ENCODE measurements at regions not wholly inside any gene's neighbourhood (a gene's known extent, or its start where the extent isn't known, plus 50 kb on each side); places are given as distances from the start of the nearest gene placed in this dataset.

DNA sequence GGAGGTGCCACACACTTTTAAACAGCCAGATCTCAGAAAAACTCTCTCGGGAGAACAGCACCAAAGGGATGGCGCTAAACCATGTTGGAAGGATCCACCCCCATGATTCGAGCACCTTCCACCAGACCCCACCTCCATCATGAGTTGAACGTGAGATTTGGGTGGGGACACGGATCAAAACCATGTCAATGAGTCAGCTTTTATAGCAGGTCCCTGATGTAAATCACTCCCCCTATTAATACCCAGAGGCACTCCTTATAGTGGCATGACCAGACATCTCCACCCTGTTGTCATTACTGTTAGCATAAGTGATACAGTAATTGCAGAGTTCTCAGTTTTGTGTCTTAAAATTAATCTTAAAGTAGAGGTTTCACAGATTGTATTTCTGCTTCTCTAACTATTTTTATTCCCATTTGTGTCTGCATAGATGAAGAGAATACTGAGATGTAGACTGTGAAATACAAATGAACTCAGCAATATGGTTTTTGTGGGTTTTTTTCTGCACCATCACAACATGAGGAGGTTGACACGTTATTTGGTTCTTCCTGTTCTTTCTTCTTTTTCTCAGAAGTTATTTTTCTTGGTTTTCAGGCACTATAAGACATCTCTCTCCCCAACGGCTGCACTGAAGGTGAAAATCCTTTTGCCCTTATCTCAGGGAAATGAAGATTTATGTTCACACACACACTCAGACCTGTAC is 218.2 kb downstream of the ARL4C start:
- no peak for DNase-seq (ENCODE audit: low read depth in 2 of 2)

DNA sequence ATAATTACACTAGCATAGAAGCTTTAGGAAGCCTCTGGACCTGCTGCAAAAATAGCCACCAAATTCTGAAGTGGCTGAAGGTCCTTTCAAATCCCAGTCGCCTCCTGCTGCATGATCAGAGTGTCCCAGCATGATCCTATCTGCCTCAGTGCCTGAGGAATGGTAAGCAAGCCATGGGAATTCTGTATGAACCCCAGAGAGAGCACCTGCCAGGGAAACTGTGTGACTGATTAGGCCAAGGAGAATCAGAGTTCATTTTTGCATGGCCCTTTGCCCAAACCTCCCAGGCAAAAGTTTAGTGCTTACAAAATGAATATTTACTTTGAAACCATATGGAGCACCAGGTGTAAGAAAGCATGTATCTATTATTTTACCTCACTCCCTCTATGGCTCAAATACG is 221.4 kb downstream of the ARL4C start:
- no peak for DNase-seq (ENCODE audit: low read depth in 2 of 2)

DNA sequence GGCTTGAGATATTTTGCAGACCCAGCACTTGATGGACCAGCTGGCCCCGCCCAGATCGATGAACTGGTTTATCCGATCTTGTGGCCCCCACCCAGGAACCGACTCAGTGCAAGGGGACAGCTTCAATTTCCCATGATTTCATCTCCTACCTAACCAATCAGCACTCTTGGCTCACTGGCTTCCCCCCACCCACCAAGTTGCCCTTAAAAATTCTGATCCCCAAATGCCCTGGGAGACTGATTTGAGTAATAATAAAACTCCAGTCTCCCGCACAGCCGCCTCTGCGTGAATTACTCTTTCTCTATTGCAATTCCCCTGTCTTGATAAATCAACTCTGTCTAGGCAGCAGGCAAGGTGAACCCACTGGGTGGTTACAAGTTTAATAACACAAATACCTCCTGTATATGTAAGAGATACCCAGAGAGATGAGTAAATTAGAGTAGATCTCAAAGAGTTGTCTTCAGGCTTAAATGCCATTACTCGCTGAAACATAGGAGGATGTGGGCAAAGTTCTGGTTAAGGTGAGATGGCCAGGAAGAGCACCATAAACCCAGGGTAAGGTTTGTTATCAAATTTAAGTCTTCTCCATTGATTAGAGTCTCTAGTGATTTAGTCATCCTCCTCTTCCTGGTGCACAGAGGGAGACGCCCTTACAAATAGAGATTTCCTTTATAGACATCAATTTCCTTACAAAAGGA is 222.8 kb downstream of the ARL4C start:
- no peak for DNase-seq (ENCODE audit: low read depth in 2 of 2)

DNA sequence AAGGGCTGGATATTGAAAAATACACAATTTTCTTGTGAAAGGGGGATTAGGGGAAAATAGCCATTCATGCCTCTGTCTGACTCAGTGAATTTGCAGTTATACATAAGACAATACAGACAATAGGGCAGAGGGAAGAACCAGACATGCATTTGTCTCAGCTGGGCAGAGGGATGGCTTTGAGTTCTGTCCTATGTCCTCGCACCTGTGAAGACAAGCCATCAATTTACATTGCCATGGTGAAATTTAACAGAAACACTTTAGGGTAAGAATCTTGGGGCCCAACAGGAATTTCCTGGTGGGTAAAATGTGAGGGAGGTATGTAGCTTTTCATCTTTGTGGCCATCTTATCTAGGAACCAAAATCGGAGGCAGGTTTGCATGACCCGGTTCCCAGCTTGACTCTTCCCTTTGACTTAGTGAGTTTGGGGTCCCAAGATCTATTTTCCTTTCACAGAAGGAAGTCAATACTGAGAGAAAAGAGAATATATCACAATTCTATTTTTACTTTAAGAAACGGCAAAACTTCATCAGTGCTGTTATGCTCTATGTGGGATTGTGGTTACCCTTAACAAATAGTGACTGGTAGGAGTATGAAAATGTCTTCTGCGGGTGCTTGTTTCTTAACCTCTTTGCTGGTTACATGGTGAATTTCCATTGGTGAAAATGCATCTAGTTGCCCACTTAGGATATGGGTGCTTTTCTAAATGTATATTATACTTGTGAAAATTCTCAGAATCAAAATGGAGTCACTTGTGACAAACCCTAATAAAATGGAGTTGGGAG is 221.8 kb downstream of the SPP2 start:
- no peak for DNase-seq (ENCODE audit: low read depth in 2 of 2)

DNA sequence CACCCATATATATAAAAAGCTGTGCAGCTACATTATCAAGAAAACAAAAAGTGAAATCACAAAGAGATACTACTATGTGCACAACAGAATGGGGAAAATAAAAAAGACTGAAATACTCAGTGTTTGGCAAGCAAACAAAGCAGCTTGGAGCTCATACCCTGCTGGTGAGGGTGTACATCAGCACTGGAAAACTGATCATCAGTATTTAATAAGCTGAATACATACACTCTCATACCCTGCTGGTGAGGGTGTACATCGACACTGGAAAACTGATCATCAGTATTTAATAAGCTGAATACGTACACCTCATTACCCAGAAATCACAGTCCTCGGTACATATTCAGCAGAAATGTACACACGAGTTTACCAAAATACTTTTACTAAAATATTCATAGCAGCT is 220.8 kb downstream of the SPP2 start:
- no peak for DNase-seq (ENCODE audit: low read depth in 2 of 2)

DNA sequence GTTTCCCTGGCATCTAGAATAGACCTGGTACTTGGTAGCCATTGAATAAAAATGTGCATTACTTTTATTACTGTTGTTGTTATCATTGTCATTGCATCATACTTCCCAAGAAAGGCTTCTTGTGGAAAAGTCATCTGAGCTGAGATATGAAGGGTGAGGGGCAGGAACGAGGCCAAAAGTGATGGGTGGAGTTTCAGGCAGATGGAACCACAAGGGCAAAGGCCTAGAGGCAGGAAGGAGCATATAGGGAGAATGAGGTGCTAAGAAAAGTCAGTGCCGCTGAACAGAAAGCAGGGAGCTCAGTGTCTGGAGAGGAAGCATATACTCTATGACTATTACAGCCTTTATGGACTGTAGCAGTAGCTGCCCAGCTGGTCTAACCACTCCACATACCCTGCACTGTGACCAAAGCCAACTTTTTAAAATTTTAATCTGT is 219.3 kb downstream of the SPP2 start:
- DNase-seq (ENCODE audit: low read depth in 2 of 2) = no peak

DNA sequence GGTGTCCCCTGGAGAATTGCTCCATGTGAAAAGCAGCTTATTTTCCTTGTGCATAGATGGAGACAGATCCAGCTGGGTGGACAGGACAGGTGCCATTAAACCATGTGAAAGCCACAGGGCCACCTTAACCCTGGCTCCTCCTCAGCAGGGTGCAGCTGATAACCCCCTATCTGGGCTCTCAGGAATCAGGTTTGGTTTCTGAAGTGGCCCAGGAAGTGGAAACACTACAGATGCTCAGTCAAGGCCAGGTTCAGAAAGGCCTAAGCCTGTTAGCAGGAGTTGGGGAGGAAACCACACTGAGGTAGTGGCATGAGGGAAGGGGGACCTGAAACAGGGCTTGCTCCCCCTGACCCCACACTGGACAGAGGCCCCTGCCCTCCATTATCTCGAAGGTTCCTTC is 217.0 kb downstream of the SPP2 start:
- DNase-seq (ENCODE audit: low read depth in 2 of 2) = no peak

DNA sequence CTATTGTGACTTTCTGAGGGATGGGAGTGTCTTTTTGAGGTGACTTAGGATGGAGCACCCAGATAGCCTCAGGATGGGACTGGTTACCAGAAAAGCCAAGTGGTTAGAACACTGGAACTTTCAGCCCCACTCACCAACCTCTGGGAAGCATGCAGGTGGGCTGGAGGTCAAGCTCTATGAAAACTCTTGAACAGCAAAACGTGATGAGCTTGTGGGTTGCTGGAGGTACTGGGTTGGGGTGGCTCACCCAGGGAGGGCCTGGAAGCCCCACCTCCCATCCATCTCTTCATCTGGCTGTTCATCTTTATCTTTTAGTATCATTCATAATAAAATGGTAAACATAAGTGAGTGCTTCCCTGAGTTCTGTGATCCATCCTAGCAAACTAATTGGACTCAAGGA is 216.4 kb downstream of the SPP2 start:
- DNase-seq (ENCODE audit: low read depth in 2 of 2) = no peak

DNA sequence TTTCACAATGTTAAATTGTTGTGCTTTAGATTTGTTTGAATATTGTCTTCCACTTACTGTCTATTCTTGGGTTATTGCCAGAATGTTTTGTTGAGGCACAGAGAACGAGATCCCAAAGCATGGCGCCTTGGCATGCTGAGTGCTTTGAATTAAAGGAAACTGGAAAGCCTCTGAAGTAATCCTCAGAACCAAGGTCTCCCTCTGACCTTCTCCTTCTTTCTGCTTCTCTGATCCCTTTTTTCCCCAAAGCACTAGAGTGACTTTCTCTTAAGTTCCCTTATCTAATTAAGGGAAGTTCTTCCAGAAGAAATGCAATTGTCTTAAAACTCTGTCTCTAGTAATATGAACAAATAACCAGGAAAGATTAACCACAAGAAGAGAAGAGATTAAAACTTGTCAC is 214.7 kb downstream of the SPP2 start:
- DNase-seq (ENCODE audit: low read depth in 2 of 2) = no peak

DNA sequence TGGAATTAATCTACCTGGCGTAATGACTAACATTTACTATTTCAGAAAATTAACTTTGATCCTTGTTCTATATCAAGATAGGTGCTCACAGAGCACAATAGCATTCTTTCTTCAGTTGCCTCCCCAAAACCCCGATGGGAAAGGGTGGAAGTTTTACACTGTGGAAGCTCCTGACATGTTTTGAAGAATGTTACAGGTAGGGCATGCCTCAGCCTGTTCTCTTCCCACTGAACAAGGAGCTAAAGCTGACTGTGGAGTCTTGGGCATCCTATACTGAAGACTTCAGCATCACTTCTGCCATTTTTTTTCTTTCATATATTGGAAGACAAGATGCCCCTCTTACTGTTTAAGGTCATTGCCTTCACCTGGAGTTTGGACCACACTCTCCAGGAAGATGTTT is 211.2 kb downstream of the SPP2 start:
- DNase-seq (ENCODE audit: low read depth in 2 of 2) = no peak

DNA sequence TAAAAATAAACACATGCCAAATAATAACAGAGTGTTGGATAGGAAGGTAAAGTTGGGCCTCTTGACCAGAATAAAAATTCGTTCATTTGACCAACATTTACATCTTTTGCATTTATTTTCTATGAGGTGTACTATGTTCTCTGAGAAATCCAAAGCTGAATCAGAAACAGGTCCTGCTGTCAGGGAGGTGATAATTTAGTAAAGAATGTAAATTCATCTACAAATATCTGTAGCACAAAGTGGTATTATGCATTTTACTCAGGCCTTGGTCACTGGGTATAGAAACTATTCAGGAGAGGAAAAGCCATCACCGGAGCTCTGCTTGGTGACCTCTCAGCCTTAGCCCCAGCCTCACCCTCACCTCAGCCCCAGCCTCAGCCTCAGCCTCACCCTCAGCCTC is 208.9 kb downstream of the SPP2 start:
- DNase-seq (ENCODE audit: low read depth in 2 of 2) = no peak

DNA sequence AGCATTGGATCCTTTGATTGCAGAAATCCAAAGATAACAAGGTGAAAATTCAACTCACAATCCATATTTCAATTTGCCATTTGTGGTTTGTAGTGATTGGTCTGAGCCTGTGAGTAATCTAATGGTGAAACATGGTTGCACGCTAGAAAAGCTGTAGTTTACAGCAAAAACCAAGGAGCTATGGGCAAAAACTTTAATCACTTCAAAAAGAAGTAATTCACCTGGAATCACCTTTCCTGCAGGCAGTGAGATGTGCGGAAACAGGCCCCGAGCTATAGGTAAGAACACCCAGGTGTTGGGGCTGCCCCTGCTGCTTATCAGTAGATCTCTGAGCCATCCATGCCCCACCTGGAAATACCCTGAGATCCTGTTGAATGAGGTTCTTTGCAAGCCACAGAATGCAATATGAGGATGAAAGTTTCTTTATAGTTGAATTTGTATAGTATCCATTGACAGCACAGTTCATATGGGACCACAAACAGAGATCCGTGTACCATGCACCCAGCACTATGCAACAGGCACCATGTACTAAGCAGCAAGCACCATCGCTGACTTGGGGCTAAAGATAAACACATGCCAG is 208.2 kb downstream of the SPP2 start:
- no peak for DNase-seq (ENCODE audit: low read depth in 2 of 2)

DNA sequence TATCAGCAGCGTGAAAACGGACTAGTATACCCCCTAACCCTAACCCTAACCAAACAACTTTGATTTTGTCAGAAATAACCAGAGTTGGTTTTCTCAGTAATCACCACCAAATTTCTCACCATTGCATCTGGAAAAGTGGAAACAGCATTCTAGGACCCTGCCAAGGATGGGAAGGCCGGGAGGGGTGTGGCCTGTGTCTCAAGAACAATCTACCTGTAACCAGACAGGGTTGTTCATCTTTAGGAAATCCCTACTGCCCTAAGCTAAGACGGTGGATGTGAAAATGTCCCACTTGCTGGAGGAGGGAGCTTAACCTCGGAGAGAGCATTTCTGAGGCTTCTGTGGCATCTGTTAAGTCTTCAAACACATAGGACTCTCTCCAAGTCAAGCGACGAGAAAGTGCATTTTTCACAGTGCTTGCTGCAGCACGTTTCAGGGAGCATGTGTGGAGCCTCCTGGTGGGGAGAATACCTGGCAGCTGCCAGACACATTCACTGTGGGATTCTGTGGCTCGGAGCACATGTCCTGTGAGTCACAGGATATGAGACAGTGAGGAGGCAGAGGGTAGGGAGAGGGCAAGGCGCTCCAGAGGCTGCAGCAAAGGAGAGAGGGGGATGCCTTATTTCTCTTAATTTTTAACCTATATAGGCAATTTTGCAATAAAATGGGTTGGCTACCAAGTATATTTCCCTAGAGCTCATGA is 207.5 kb downstream of the SPP2 start:
- no peak for DNase-seq (ENCODE audit: low read depth in 2 of 2)

DNA sequence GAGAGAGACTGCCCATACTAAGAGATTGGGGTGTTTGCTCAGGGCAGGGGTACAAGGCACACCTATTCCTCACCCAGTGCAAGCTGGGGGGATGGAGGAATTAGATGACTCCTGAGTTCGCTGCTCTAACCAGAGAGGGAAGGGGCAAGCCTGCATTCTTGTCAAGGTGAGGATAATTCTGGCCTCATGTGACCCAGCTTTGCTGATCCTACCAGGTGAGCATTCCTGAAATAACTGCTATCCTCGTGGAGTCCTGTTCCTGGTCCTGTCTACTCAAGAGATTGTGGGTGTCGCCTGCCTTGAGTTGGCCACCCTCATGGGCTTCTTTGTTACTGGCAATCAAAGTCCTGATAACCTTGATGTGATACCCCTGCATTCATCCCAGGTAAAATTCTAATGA is 206.0 kb downstream of the SPP2 start:
- DNase-seq (ENCODE audit: low read depth in 2 of 2) = no peak

DNA sequence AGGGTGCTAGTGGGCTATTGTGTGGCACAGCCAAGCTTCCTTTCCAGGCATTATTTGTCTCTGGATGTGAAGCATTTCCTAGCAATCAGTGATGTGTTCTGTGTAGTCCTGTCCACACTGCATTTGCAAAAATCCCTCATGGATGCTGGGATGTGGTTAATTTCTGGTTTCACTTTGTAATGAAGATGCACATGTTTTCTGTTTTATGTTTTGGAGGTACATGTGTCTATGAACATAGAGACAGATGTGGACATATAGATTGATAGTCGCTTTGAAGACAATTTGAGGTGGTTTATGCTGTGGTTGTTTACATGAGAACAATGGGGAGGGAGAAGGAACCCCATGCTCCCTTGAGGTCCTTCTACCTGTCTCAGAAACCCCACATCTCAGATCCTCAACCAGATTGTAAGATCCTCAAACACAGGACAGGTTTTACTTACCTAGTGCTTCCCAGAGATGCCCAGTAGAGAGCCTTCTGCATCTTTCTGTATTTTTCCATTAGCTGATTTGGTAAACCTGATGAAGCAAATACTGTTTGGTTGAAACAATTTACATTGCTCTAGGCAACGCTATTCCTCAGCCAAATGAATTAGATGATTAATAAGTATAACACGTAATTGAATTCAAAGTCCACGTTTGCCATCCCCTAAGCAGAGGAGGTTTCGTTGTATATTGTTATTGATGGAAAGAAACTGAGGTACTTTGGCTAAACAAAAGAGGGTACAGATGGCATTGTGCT is 204.4 kb downstream of the SPP2 start:
- no peak for DNase-seq (ENCODE audit: low read depth in 2 of 2)

DNA sequence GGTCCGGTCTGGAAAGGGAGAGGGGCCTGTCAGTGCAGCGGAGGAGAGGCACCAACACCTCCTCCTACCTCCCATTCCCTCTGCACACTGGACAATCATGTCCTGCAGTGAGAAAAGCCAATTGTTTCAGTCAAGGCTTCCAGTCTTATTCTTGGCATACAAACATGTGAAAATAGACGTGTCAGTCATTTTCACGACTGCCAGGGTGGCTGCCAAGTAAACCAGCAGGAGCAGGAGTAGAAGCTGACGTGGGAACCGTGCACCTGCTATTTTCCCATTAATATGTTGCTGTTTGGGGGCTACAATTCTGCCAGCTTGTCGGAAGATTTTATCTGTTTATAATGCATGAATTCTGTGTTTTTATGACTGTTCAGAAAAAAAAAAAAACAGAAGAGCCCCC is 202.3 kb downstream of the SPP2 start:
- DNase-seq (ENCODE audit: low read depth in 2 of 2) = no peak

DNA sequence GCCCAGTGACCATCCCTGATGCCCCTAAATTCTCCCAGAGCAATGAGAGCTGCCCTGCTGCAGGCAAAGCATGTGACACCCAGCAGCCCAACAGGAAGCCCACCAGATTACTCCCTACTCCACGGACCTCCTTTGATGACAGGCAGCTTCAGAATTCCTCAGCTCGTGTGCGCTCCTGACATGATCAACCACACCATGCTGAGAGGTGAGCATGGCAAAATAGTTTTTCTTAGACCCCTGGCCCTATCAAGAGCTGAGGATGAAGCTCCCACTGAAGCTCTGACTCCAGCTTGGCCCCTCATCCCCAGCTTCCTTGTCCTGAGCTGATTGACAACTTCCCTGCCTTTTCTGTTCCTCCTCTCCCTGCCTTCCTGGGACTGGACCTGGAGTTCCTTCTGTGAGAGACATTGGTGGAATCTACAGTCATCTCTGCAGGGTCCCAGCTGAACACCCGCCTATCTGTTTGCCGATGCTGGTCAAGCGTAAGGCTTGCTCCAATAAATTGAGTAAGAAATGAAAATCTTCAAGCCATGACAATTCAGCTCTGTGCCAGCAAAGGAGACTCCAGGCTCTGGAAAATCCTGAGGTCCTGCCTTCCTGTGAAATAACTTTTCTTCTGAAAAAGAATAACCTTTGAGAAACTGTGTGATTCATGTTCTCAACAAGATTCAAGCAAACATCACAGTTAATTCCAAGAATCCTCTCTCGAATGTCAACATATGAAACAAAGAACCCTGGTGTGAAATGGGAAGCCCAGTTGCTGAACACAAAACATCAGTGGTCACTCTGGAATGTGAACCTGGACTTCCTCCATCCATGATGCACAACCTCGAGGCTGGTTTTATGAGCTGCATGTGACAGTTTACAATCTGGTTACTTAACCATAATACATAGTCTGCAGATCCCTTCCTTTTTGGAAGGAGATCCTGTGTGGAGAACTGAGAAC is 201.1 kb downstream of the SPP2 start:
- DNase-seq (ENCODE audit: low read depth in 2 of 2) = no peak

DNA sequence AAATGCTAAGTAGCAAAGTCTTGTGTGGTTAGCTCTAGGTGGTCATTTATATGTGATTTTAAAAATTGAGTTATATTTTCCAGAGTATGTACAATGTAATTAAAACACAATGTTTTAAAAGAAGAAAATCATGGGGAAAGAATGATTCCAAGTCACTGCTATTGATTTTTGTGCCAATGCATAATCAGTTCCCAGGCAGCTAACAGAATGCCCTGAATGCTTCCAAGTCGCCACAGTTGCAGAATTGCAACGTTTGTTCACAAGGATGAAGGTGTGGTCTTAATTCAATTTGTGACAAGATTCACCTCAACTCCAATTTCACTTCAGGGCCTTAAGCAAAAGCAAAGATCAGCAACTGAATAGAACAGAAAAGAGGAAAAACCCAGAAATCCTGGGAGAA is 200.4 kb downstream of the SPP2 start:
- no peak for DNase-seq (ENCODE audit: low read depth in 2 of 2)

DNA sequence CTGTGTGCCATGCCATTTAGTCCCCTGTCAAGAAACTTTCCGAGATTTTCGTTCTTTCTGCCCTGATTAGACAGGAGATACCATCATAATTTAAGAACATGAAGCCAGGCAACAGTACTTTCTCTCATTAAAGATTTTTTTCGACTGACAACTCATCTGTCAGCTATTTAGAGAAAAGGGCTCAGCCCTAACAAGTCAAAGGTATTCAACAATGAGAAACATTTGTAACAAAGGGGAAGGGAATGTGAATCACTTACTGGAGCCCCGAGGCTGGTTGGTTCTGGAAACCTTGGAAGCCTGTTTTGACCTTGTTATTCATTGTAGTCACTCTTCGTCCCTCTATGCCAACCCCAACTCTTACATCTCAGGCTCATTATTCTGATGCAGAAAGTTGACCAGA is 199.4 kb downstream of the SPP2 start:
- no peak for DNase-seq (ENCODE audit: low read depth in 2 of 2)
